GM12892 (cell line): ENCODE measurements at regions not wholly inside any gene's neighbourhood (a gene's known extent, or its start where the extent isn't known, plus 50 kb on each side); places are given as distances from the start of the nearest gene placed in this dataset.

Experiments used
- DNase-seq: peaks from one replicate; pipeline ENCODE4 v3.0.0; 2011; ENCODE audit not compliant: insufficient read length
- FAIRE-seq: peaks from 2 replicates; lab custom pipeline; 2011; peaks lifted over from hg19 to GRCh38; lab: Jason Lieb, UNC
- POLR2A ChIP-seq: IDR thresholded peaks from 2 replicates; pipeline ENCODE4 v1.6.1; 2011; ENCODE audit warnings: low read depth, low read length, control low read depth
- POLR2AphosphoS5 ChIP-seq: IDR thresholded peaks from 2 replicates; pipeline ENCODE4 v1.6.1; 2011; ENCODE audit warnings: low read depth, low read length, control low read depth
- TAF1 ChIP-seq: IDR thresholded peaks from 2 replicates; pipeline ENCODE4 v1.6.1; 2011; ENCODE audit warnings: low read depth, mild to moderate bottlenecking, control low read depth, low read length, borderline replicate concordance

- DNase-seq (no peak), FAIRE-seq (no peak)
- no peak for TF ChIP-seq TAF1
- no peak for TF ChIP-seq POLR2A
- TF ChIP-seq POLR2AphosphoS5, result no peak
These were observed 373.9 kb upstream of the ID4 start for GRCh38 chr6:19463250-19463649.

DNA sequence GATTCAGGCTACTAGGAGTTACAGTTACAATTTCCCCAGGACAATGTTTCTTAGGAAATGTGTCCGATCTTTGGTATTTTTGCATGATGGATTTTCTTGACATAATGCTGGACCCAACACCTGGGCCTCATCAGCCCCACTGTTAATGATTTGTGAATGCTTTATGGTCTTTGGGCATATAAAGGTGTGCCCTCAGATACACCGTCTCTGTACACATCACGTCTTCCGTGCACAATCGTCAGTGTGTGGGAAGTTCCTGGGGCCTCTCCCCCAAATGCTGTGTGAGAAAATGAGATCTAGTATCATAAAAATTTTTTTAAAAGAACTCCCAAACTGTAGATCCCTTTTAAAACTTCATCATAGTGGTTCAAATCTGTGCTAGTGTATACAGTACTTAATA is 373.2 kb upstream of the ID4 start:
- DNase-seq, result no peak
- TF ChIP-seq TAF1 (no peak), POLR2AphosphoS5 (no peak), POLR2A (no peak)
- no peak for FAIRE-seq

- FAIRE-seq (no peak), DNase-seq (no peak)
- no peak for TF ChIP-seq POLR2AphosphoS5
- TF ChIP-seq POLR2A, result no peak
- no peak for TF ChIP-seq TAF1
These were observed 371.9 kb upstream of the ID4 start for GRCh38 chr6:19465256-19465655.

DNA sequence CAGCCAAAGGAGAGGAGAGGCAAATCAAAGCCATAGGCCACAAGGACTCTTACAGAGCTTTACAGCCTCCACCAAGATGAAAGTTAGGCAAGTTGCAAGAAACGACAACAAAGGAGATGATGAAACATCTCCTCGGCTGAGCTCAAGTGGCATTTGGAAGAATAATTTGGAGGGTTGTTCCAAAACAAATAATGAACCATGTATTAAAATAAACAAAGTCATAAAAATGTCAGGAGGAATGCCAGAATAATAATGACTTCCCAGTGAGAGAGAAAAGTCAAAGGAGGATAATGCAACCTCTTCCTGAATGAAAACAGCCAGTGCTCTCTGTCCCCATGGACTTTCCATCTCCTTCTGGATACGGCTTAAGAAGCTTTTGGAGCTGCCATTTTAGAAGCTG is 371.4 kb upstream of the ID4 start:
- no peak for FAIRE-seq
- DNase-seq, result no peak
- TF ChIP-seq TAF1, result no peak
- TF ChIP-seq POLR2AphosphoS5, result no peak
- no peak for TF ChIP-seq POLR2A

DNA sequence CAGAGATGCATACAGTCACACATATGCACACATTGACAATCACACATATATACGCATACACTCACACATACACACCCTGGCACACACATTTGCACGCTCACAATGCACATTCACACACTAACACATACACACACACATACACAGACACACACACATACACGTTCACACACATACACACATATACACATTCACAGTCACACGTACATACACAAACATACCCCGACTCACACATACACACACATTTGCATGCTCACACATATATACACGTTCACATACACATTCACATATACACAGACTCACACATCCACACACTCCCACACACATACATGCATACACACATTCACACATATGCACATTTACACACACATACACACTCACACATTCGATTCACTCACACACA is 366.8 kb upstream of the ID4 start:
- no peak for DNase-seq
- TF ChIP-seq POLR2AphosphoS5 (no peak), POLR2A (no peak)
- FAIRE-seq, result no peak

- TF ChIP-seq POLR2A, result no peak
- no peak for TF ChIP-seq POLR2AphosphoS5
- no peak for TF ChIP-seq TAF1
- no peak for FAIRE-seq
- DNase-seq, result no peak
These were observed 365.0 kb upstream of the ID4 start for GRCh38 chr6:19472153-19472552.

DNA sequence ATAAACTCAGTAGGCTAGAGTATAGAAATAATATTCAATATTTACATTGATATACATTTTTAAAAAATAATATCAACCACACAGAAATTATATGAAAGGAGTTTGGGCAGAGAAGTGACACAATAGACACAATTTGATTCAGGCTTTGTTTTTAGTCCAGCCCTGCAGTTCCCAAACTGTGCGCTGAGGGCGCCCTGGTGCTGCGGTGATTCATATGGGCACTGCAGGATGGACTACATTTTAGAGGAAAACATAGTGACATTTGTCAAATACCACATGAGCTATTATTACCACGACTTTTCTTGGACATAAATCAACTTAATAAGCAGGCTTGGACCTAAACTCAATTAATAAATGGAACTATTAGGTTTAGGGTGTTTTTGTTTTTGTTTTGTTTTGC is 364.3 kb upstream of the ID4 start:
- DNase-seq (no peak), FAIRE-seq (no peak)
- TF ChIP-seq POLR2A, result no peak
- TF ChIP-seq TAF1, result no peak
- TF ChIP-seq POLR2AphosphoS5, result no peak

DNA sequence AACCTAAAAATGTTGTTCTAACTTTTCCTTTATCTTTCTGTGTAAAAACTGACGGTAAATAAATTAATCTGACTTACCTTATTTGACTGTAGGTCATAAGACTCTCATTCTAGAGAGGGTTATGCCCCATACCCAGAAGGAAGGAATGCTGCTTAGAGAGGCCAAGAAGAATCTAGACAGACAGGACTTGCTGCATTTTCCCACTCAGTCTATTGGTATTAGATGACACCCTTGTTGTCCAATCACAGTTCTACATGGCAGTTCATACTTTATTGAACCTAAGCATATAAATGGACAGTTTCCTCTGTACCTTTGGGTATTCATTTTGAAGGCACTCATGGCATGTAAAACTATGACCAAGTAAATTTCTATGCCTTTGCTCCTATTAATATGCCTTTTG is 359.6 kb upstream of the ID4 start:
- no peak for DNase-seq
- TF ChIP-seq POLR2AphosphoS5 (no peak), POLR2A (no peak), TAF1 (no peak)
- FAIRE-seq, result no peak

GRCh38 chr6:19478273-19478672 is 358.9 kb upstream of the ID4 start:
- DNase-seq, result no peak

GRCh38 chr6:19478992-19479391 is 358.2 kb upstream of the ID4 start:
- DNase-seq (no peak), FAIRE-seq (no peak)
- no peak for TF ChIP-seq POLR2A
- TF ChIP-seq TAF1, result no peak
- TF ChIP-seq POLR2AphosphoS5, result no peak

More at GRCh38 chr6:19478273-19478672, 358.9 kb upstream of the ID4 start:
- no peak for FAIRE-seq
- TF ChIP-seq POLR2AphosphoS5, result no peak
- TF ChIP-seq POLR2A, result no peak
- no peak for TF ChIP-seq TAF1

DNA sequence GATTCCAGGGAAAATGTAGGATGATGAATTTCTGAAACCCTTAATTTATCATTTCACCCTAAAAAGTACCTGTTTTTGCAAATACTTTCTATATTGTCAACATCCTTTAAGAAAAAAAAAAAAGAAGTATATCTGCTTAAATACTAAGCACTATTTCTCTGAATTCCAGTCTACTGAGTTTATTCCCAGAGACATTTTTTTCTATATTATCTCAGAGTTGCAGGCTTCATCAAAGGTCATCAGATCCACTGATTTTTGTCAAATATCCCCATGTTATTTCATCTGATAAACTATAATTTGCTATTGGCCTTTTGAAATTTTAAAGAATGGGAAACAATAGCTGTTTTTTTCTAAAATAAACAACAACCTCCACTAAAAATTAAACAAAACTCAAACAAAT is 357.6 kb upstream of the ID4 start:
- FAIRE-seq (no peak), DNase-seq (no peak)
- no peak for TF ChIP-seq TAF1
- TF ChIP-seq POLR2A, result no peak
- TF ChIP-seq POLR2AphosphoS5, result no peak

DNA sequence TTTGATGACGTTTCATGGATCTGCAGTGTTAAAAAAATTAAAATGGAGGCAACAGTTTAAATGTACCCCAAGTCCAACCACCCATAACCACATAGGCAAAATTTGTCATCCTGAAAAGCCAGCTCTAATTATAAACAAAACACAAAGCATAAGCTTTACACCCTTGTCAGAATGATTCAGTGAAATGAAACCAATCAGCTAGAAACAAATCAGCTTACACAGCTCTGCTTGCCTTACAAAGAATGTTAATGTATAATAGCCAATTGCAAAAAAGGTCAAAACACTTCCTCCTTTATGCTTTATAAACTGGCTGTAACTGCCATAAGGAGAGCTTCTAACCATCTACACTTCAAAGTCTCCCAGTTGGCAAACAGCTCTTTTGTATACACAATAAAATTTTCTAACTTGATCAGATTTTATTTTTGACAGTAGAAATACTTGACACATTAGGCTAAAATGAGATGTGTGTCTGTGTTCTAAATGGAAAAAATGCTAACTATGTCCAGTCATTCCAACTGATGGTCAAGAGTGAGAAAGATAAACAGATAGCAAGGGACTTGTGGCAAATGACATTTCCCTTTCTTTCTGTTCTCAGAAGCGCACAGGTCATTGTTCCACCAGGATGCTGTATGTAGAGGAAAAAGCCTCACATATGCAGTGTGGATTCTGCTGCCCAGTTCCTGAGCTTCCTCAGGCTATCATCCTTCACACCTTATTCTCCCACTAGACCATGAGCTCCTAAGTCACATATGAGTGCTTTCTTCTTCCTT is 344.3 kb upstream of the ID4 start:
- no peak for DNase-seq
- no peak for FAIRE-seq
- TF ChIP-seq TAF1, result no peak
- TF ChIP-seq POLR2A, result no peak
- TF ChIP-seq POLR2AphosphoS5, result no peak

GRCh38 chr6:19501737-19502245 is 335.4 kb upstream of the ID4 start:
- FAIRE-seq (no peak), DNase-seq (no peak)
- TF ChIP-seq TAF1 (no peak), POLR2AphosphoS5 (no peak), POLR2A (no peak)
